Keratinocyte (primary cell): ENCODE measurements at regions not wholly inside any gene's neighbourhood (a gene's known extent, or its start where the extent isn't known, plus 50 kb on each side); places are given as distances from the start of the nearest gene placed in this dataset.

Experiments
- DNase-seq: peaks from one replicate; pipeline ENCODE4 v3.0.0-alpha.2; 2011; ENCODE audit warnings: low read depth, missing footprints, low spot score
- FAIRE-seq: peaks from 2 replicates; lab custom pipeline; 2011; peaks lifted over from hg19 to GRCh38; lab: Jason Lieb, UNC
- H2AFZ ChIP-seq: 2 replicates; pipeline ENCODE4 v1.6.0; 2012; ENCODE audit warnings: low read length, control low read depth, inconsistent platforms; ENCODE audit not compliant: control insufficient read depth
- H3K27ac ChIP-seq: 2 replicates; pipeline ENCODE4 v1.5.1; 2011; ENCODE audit warnings: low read length; ENCODE audit not compliant: control insufficient read depth, insufficient read depth
- H3K27me3 ChIP-seq: 3 replicates; pipeline ENCODE4 v1.6.0; 2011; ENCODE audit warnings: low read length; ENCODE audit not compliant: control insufficient read depth, insufficient read depth; ENCODE audit errors: extremely low read depth
- H3K36me3 ChIP-seq, 2 experiments: 2 replicates in 1 of 2; 3 replicates in 1 of 2; pipeline ENCODE4 v1.5.1; 2011; ENCODE audit warnings: low read length in 2 of 2, mild to moderate bottlenecking in 1 of 2; ENCODE audit not compliant: control insufficient read depth in 2 of 2, insufficient read depth in 2 of 2; ENCODE audit errors: extremely low read depth in 1 of 2
- H3K4me1 ChIP-seq: 3 replicates; pipeline ENCODE4 v1.5.1; 2011; ENCODE audit warnings: low read length; ENCODE audit not compliant: control insufficient read depth, insufficient read depth; ENCODE audit errors: extremely low read depth
- H3K4me2 ChIP-seq: 3 replicates; pipeline ENCODE4 v1.6.0; 2011; ENCODE audit warnings: low read depth, low read length; ENCODE audit not compliant: control insufficient read depth, insufficient read depth; ENCODE audit errors: extremely low read depth
- H3K4me3 ChIP-seq, 3 experiments: fragments of 200-600 bp in 1 of 3; sonication (generic) in 1 of 3; 2 replicates in 2 of 3; 3 replicates in 1 of 3; pipeline ENCODE4 v1.5.1; 2011 to 2016; ENCODE audit warnings: low read length in 3 of 3, mild to moderate bottlenecking in 3 of 3, control low read depth in 2 of 3, inconsistent platforms in 1 of 3, low read depth in 1 of 3, mixed read lengths in 1 of 3, mixed run types in 1 of 3, moderate library complexity in 1 of 3; ENCODE audit not compliant: control insufficient read depth in 2 of 3, insufficient read depth in 2 of 3; ENCODE audit errors: extremely low read depth in 1 of 3
- H3K79me2 ChIP-seq: 2 replicates; pipeline ENCODE4 v1.6.0; 2012; ENCODE audit warnings: low read length; ENCODE audit not compliant: control insufficient read depth, insufficient read depth
- H3K9ac ChIP-seq: 3 replicates; pipeline ENCODE4 v1.6.0; 2011; ENCODE audit warnings: low read length; ENCODE audit not compliant: control insufficient read depth, insufficient read depth; ENCODE audit errors: extremely low read depth
- H3K9me1 ChIP-seq: 3 replicates; pipeline ENCODE4 v1.6.0; 2011; ENCODE audit warnings: low read length; ENCODE audit not compliant: control insufficient read depth, insufficient read depth; ENCODE audit errors: extremely low read depth
- H3K9me3 ChIP-seq: 2 replicates; pipeline ENCODE4 v1.5.1; 2012; ENCODE audit warnings: low read depth, low read length; ENCODE audit not compliant: control insufficient read depth
- H4K20me1 ChIP-seq: 3 replicates; pipeline ENCODE4 v1.6.0; 2011; ENCODE audit warnings: low read length; ENCODE audit not compliant: control insufficient read depth, insufficient read depth; ENCODE audit errors: extremely low read depth
- CTCF ChIP-seq, 3 experiments: IDR thresholded peaks in 1 of 3; conservative IDR thresholded peaks in 1 of 3; optimal IDR thresholded peaks in 1 of 3; 2 replicates in 2 of 3; 3 replicates in 1 of 3; pipeline versions ENCODE3 to v1.5.1; 2011; ENCODE audit warnings: low read length in 3 of 3, mild to moderate bottlenecking in 3 of 3, moderate library complexity in 2 of 3, control low read depth in 1 of 3, inconsistent platforms in 1 of 3; ENCODE audit not compliant: insufficient read depth in 2 of 3; ENCODE audit errors: extremely low read depth in 1 of 3
- EZH2 ChIP-seq: IDR thresholded peaks from one replicate; pipeline ENCODE4 v1.6.1; 2012; ENCODE audit warnings: inconsistent platforms, mild to moderate bottlenecking, low read length, moderate library complexity
- dilution Hi-C: fragments of 300-500 bp; cut with MboI; formaldehyde crosslinking; loops from one replicate; pipeline ENCODE4 v1.7.0; 2020; ENCODE audit warnings: low sequenced_read_pairs; ENCODE audit not compliant: extremely low pct_ligation_motif_present

GRCh38 chr4:156503119-156503518 lies 468.5 kb downstream of the PDGFC start:
- no peak overlapping the region for H3K4me2 ChIP-seq
- H4K20me1 ChIP-seq, result no peaks in the 10 kb centered on the region
- no peaks in the 10 kb centered on the region for H3K9me1 ChIP-seq
- no peaks in the 10 kb centered on the region for H3K36me3 ChIP-seq
- no peaks in the 10 kb centered on the region for H3K79me2 ChIP-seq
- H3K27ac ChIP-seq, result no peak overlapping the region
- no peak overlapping the region for H2AFZ ChIP-seq
- no peak overlapping the region for H3K9ac ChIP-seq
- no peaks in the 10 kb centered on the region for H3K9me3 ChIP-seq
- dilution Hi-C loops, result no loop called here
- no peaks in the 10 kb centered on the region for H3K27me3 ChIP-seq
- no peak overlapping the region for H3K4me3 ChIP-seq
- no peak for TF ChIP-seq CTCF (optimal IDR thresholded peaks at IDR 0.05 in 1 of 3, IDR thresholded peaks at IDR 0.05 in 1 of 3, conservative IDR thresholded peaks at IDR 0.05 in 1 of 3; ENCODE audit: extremely low read depth in 1 of 3, insufficient read depth in 2 of 3, low read length in 3 of 3)
- no peak for TF ChIP-seq EZH2
- DNase-seq (no peak), FAIRE-seq (no peak)
- H3K4me1 ChIP-seq, result no peaks in the 10 kb centered on the region

DNA sequence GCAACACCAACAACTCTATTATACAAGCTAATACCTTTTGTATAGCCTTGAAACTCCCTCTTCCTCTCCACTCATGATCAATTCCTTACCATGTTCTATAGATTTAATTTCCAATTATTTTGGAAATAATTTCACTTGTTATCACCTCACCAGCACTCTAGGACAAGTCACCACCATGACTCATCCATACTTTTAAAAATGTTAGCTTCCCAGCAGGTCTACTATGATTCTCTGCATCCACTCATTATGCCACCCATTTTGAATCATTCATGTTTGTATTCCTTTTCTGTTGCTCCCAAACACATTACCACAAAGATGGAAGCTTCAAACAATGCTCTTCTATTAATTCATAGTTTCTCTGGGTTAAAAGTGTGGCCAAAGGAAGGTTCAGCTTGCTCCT lies 469.6 kb downstream of the PDGFC start:
- TF ChIP-seq CTCF (optimal IDR thresholded peaks at IDR 0.05 in 1 of 3, IDR thresholded peaks at IDR 0.05 in 1 of 3, conservative IDR thresholded peaks at IDR 0.05 in 1 of 3; ENCODE audit: extremely low read depth in 1 of 3, insufficient read depth in 2 of 3, low read length in 3 of 3) (no peak), EZH2 (no peak)
- DNase-seq, result no peak

More for the DNA sequence above, 469.6 kb downstream of the PDGFC start:
- no peaks in the 10 kb centered on the region for H3K36me3 ChIP-seq
- dilution Hi-C loops, result no loop called here
- H3K9me1 ChIP-seq, result no peaks in the 10 kb centered on the region
- H4K20me1 ChIP-seq, result no peaks in the 10 kb centered on the region
- no peak for FAIRE-seq
- H3K9me3 ChIP-seq, result no peaks in the 10 kb centered on the region
- no peak overlapping the region for H3K27ac ChIP-seq
- H2AFZ ChIP-seq, result no peak overlapping the region
- H3K79me2 ChIP-seq, result no peaks in the 10 kb centered on the region
- H3K4me2 ChIP-seq, result no peak overlapping the region
- H3K9ac ChIP-seq, result no peak overlapping the region
- no peaks in the 10 kb centered on the region for H3K4me1 ChIP-seq
- H3K4me3 ChIP-seq, result no peak overlapping the region
- no peaks in the 10 kb centered on the region for H3K27me3 ChIP-seq
